Neural progenitor cell (in vitro differentiated cells): ENCODE measurements at regions not wholly inside any gene's neighbourhood (a gene's known extent, or its start where the extent isn't known, plus 50 kb on each side); places are given as distances from the start of the nearest gene placed in this dataset.

ENCODE experiments used
- EZH2 ChIP-seq: fragments of 200-600 bp; sonication (generic); IDR thresholded peaks from 2 replicates; pipeline ENCODE4 v1.6.1; 2017; ENCODE audit warnings: antibody characterized with exemption, mild to moderate bottlenecking, moderate library complexity
- EZH2phosphoT487 ChIP-seq: fragments of 200-600 bp; sonication (generic); IDR thresholded peaks from 2 replicates; pipeline ENCODE4 v1.6.1; 2017; ENCODE audit warnings: antibody characterized with exemption
- TF ChIP-seq, protein P1 (sequence below): fragments of 200-600 bp; sonication (generic); IDR thresholded peaks from 2 replicates; pipeline ENCODE4 v1.5.1; 2017; ENCODE audit warnings: antibody characterized with exemption, mild to moderate bottlenecking

- TF ChIP-seq EZH2phosphoT487 (no peak), EZH2 (no peak)
- TF ChIP-seq, protein P1, sequence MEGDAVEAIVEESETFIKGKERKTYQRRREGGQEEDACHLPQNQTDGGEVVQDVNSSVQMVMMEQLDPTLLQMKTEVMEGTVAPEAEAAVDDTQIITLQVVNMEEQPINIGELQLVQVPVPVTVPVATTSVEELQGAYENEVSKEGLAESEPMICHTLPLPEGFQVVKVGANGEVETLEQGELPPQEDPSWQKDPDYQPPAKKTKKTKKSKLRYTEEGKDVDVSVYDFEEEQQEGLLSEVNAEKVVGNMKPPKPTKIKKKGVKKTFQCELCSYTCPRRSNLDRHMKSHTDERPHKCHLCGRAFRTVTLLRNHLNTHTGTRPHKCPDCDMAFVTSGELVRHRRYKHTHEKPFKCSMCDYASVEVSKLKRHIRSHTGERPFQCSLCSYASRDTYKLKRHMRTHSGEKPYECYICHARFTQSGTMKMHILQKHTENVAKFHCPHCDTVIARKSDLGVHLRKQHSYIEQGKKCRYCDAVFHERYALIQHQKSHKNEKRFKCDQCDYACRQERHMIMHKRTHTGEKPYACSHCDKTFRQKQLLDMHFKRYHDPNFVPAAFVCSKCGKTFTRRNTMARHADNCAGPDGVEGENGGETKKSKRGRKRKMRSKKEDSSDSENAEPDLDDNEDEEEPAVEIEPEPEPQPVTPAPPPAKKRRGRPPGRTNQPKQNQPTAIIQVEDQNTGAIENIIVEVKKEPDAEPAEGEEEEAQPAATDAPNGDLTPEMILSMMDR, result no peak
These were observed 1687.6 kb downstream of the GRIK2 start for GRCh38 chr6:103081126-103081525.
